K562 (cell line): ENCODE measurements at regions not wholly inside any gene's neighbourhood (a gene's known extent, or its start where the extent isn't known, plus 50 kb on each side); places are given as distances from the start of the nearest gene placed in this dataset.

ENCODE experiments used
- CBX5 ChIP-seq: IDR thresholded peaks from 2 replicates; pipeline ENCODE4 v1.6.1; 2014; ENCODE audit warnings: low read depth, borderline replicate concordance
- CREM ChIP-seq: IDR thresholded peaks from 2 replicates; pipeline ENCODE4 v1.6.1; 2014; ENCODE audit warnings: antibody characterized with exemption, low read depth
- DPF2 ChIP-seq: fragments of 450-650 bp; IDR thresholded peaks from 2 replicates; pipeline ENCODE4 v1.6.1; 2016
- EZH2 ChIP-seq: IDR thresholded peaks from 2 replicates; pipeline ENCODE4 v1.6.1; 2012; ENCODE audit warnings: low read depth, mild to moderate bottlenecking, inconsistent platforms, low read length, borderline replicate concordance
- HNRNPH1 ChIP-seq: fragments of 200-400 bp; formaldehyde crosslinking; optimal IDR thresholded peaks from 2 replicates; pipeline ENCODE3; 2017; ENCODE audit warnings: low read depth, mild to moderate bottlenecking, low read length, moderate library complexity
- IRF2 ChIP-seq: sonication (generic); formaldehyde crosslinking; IDR thresholded peaks from 2 replicates; pipeline ENCODE4 v1.8.1; 2022; ENCODE audit warnings: mild to moderate bottlenecking, missing genetic modification reagents
- LEF1 ChIP-seq: fragments of 450-650 bp; IDR thresholded peaks from 2 replicates; pipeline ENCODE4 v1.6.1; 2016; ENCODE audit warnings: mild to moderate bottlenecking
- MEF2D ChIP-seq: conservative IDR thresholded peaks from 2 replicates; pipeline ENCODE4 v1.6.1; 2016; ENCODE audit warnings: low read depth, missing genetic modification characterization, missing compliant biosample characterization
- MLX ChIP-seq, 2 experiments: fragments of 450-650 bp in 1 of 2; sonication (generic) in 1 of 2; formaldehyde crosslinking; conservative IDR thresholded peaks; 2 replicates each; pipeline versions ENCODE4 v1.4.0 to v1.8.1; 2020 to 2022; ENCODE audit warnings: mild to moderate bottlenecking in 1 of 2, missing genetic modification reagents in 1 of 2
- NFYB ChIP-seq: IDR thresholded peaks from 2 replicates; pipeline ENCODE4 v1.6.1; 2011; ENCODE audit warnings: mild to moderate bottlenecking, moderate library complexity; ENCODE audit not compliant: insufficient read length; ENCODE audit errors: extremely low read depth
- RB1 ChIP-seq: fragments of 450-650 bp; IDR thresholded peaks from 2 replicates; pipeline ENCODE4 v1.6.1; 2017; ENCODE audit warnings: low read depth, mild to moderate bottlenecking
- RBM15 ChIP-seq: fragments of 200-400 bp; formaldehyde crosslinking; IDR thresholded peaks from 2 replicates; pipeline ENCODE4 v1.6.1; 2018; ENCODE audit warnings: mild to moderate bottlenecking, low read length, moderate library complexity; ENCODE audit not compliant: insufficient read depth
- SNAPC5 ChIP-seq: fragments of 250-450 bp; sonication (Bioruptor Pico); IDR thresholded peaks from 2 replicates; pipeline ENCODE4 v1.8.0; 2021; ENCODE audit warnings: moderate library complexity, mild to moderate bottlenecking, inconsistent platforms
- SP1 ChIP-seq: sonication (generic); formaldehyde crosslinking; IDR thresholded peaks from 2 replicates; pipeline ENCODE4 v1.8.1; 2022; ENCODE audit warnings: mild to moderate bottlenecking, missing genetic modification reagents
- VEZF1 ChIP-seq: fragments of 200-800 bp; sonication (Bioruptor generic); IDR thresholded peaks from 2 replicates; pipeline ENCODE4 v1.6.1; 2017; ENCODE audit warnings: missing genetic modification characterization, missing compliant biosample characterization
- ZNF707 ChIP-seq: fragments of 250-450 bp; sonication (Bioruptor Pico); conservative IDR thresholded peaks from 2 replicates; pipeline ENCODE4 v1.8.0; 2022; ENCODE audit warnings: inconsistent platforms, mild to moderate bottlenecking, moderate library complexity
- ZSCAN29 ChIP-seq: fragments of 450-650 bp; IDR thresholded peaks from 2 replicates; pipeline ENCODE4 v1.6.1; 2017
- ZSCAN32 ChIP-seq: fragments of 450-650 bp; formaldehyde crosslinking; IDR thresholded peaks from 2 replicates; pipeline ENCODE4 v1.4.0; 2020; ENCODE audit warnings: mild to moderate bottlenecking, moderate library complexity
- TF ChIP-seq, protein P1 (sequence below): fragments of 450-650 bp; IDR thresholded peaks from 2 replicates; pipeline ENCODE4 v1.6.1; 2018; ENCODE audit warnings: mild to moderate bottlenecking, low read depth; ENCODE audit not compliant: partially characterized antibody
- TF ChIP-seq, protein P2 (sequence below): fragments of 450-650 bp; IDR thresholded peaks from 2 replicates; pipeline ENCODE4 v1.6.1; 2017; ENCODE audit warnings: antibody characterized with exemption, mild to moderate bottlenecking

- TF ChIP-seq ZSCAN32 (CRISPR knock-in tag) = no peak
- no peak for TF ChIP-seq ZNF707
- TF ChIP-seq MLX (CRISPR knock-in tag; conservative IDR thresholded peaks at IDR 0.05) = peak; percentile 7 to 90; a peak in 2 of 4 replicates
- TF ChIP-seq, protein P1, sequence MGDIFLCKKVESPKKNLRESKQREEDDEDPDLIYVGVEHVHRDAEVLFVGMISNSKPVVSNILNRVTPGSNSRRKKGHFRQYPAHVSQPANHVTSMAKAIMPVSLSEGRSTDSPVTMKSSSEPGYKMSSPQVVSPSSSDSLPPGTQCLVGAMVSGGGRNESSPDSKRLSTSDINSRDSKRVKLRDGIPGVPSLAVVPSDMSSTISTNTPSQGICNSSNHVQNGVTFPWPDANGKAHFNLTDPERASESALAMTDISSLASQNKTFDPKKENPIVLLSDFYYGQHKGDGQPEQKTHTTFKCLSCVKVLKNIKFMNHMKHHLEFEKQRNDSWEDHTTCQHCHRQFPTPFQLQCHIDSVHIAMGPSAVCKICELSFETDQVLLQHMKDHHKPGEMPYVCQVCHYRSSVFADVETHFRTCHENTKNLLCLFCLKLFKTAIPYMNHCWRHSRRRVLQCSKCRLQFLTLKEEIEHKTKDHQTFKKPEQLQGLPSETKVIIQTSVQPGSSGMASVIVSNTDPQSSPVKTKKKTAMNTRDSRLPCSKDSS = no peak
- TF ChIP-seq LEF1 = peak; percentile 71
- TF ChIP-seq MEF2D (tag) = peak; percentile 49
- TF ChIP-seq ZSCAN29 = no peak
- no peak; the same call in 1 of the 2 replicates for TF ChIP-seq RBM15
- no peak; the same call in 1 of the 2 replicates for TF ChIP-seq IRF2 (CRISPR knock-in tag)
- TF ChIP-seq SP1 (CRISPR knock-in tag) = peak; percentile 87
- no peak for TF ChIP-seq CBX5
- peak; percentile 80; the same call in 1 of the 2 replicates for TF ChIP-seq RB1
- TF ChIP-seq HNRNPH1 = no peak
- TF ChIP-seq, protein P2, sequence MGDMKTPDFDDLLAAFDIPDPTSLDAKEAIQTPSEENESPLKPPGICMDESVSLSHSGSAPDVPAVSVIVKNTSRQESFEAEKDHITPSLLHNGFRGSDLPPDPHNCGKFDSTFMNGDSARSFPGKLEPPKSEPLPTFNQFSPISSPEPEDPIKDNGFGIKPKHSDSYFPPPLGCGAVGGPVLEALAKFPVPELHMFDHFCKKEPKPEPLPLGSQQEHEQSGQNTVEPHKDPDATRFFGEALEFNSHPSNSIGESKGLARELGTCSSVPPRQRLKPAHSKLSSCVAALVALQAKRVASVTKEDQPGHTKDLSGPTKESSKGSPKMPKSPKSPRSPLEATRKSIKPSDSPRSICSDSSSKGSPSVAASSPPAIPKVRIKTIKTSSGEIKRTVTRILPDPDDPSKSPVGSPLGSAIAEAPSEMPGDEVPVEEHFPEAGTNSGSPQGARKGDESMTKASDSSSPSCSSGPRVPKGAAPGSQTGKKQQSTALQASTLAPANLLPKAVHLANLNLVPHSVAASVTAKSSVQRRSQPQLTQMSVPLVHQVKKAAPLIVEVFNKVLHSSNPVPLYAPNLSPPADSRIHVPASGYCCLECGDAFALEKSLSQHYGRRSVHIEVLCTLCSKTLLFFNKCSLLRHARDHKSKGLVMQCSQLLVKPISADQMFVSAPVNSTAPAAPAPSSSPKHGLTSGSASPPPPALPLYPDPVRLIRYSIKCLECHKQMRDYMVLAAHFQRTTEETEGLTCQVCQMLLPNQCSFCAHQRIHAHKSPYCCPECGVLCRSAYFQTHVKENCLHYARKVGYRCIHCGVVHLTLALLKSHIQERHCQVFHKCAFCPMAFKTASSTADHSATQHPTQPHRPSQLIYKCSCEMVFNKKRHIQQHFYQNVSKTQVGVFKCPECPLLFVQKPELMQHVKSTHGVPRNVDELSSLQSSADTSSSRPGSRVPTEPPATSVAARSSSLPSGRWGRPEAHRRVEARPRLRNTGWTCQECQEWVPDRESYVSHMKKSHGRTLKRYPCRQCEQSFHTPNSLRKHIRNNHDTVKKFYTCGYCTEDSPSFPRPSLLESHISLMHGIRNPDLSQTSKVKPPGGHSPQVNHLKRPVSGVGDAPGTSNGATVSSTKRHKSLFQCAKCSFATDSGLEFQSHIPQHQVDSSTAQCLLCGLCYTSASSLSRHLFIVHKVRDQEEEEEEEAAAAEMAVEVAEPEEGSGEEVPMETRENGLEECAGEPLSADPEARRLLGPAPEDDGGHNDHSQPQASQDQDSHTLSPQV = peak; percentile 12; the same call in 1 of the 2 replicates
- no peak for TF ChIP-seq NFYB
- TF ChIP-seq EZH2 = no peak
- no peak for TF ChIP-seq SNAPC5 (CRISPR knock-in tag)
- TF ChIP-seq DPF2 = peak; percentile 45
- peak; percentile 65; the same call in 1 of the 2 replicates for TF ChIP-seq VEZF1 (CRISPR knock-in tag)
- peak; percentile 83 for TF ChIP-seq CREM
Measured at GRCh38 chr6:26216886-26217713, 129.9 kb downstream of the HFE start (continued).
